HG02884 (cell line): ENCODE measurements at regions not wholly inside any gene's neighbourhood (a gene's known extent, or its start where the extent isn't known, plus 50 kb on each side); places are given as distances from the start of the nearest gene placed in this dataset.

Source experiments
- ATAC-seq: cut with Tn5 transposase; IDR thresholded peaks from one replicate; pipeline ENCODE4 v1.9.1; 2021; ENCODE audit warnings: mild to moderate bottlenecking, moderate library complexity; ENCODE audit not compliant: unreplicated experiment

- no peak for ATAC-seq
These were observed 285.0 kb upstream of the ZMIZ1 start for GRCh38 chr10:78783753-78784152.

DNA sequence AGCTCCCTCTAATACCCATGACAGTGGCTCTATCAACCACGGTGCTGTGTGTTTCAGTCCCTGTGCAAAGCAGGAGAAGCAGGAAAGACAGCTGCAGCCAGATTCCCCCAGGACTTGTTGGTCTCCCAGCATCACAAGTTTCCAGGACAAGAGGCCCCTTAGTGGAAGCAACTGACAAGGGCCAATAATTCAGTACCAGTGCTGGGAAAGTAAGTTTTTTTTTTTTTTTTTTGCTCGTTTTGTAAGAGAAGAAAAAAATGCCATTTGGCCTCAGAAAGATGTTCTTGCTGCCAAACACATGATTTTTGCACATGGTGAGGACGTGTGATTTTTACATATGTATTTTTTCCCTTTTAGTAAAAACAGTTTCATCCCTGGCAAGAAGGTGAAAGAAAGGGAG, 284.2 kb upstream of the ZMIZ1 start:
- ATAC-seq = no peak

- no peak for ATAC-seq
These were observed 283.7 kb upstream of the ZMIZ1 start for GRCh38 chr10:78785066-78785465.

DNA sequence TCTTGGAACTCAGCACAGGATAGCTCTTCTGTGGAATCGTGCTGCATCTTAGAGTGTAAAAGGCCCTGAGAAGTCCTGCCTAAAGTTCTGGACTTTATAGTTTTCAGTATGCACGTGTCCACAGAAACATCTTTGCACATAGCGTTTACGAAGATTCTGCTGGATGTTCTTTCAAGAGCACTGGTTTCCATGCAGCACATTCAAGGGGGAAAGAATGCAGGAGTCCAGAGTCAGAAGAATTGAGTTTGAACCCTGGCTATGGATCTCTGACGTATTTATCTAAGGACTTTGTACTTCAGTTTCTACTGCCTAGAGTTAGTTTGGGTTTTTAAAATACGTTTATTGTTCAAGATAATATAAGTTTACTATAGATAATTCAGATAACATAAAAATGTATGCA, 282.8 kb upstream of the ZMIZ1 start:
- ATAC-seq = no peak

DNA sequence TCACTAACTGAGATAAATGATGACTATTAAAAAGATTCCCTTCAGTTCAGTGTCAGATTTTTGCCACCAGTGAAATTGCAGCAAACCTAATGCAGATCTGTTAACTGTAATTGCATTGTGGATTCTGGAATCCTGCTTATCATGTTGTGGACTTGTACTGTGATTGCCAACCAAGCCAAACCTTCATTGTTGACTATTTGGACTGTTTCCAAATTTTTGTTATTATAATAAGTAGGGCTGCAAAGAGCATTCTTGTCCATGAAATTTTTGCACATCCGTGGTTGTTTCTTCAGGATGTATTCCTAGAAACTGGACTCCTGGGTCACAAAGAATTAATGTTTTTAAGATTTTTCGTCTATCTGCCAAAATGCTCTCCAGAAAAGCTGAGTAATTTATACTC, 281.6 kb upstream of the ZMIZ1 start:
- ATAC-seq = no peak

DNA sequence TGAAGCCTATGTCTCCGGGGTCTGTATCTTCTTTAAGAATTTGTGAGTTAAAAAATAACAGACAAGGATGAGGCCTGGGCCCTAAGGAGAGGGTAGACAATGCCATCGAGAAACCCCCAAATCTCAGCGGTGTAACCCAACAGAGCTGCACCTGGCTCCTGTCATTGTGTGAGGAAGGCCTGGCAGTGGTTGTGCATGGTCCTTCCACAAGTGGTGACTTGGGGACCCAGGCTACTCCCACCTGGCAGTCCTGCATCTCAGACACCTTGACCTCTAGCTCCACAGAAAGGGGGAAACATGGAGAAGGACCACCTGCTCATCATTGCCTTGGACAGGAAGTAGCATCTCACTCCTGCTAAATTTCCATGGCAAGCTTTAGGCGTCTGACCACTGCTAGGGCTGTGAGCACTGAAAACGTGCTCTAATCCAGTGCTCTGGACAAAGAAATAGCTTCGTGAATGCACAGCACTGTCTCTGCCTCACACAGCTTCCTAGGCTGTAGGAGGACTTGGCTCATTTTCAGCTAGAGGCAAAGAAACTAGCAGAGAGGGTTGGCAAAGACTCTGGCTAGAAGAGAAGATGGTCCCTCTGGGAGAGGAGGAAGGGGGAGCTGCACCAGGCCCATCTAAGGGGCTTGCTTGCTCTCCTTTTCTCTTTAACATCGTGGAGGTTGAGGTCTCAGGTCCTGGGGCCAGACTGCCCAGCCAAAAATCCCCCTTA, 273.9 kb upstream of the ZMIZ1 start:
- ATAC-seq = no peak

GRCh38 chr10:78798976-78799730, 269.6 kb upstream of the ZMIZ1 start:
- no peak for ATAC-seq

DNA sequence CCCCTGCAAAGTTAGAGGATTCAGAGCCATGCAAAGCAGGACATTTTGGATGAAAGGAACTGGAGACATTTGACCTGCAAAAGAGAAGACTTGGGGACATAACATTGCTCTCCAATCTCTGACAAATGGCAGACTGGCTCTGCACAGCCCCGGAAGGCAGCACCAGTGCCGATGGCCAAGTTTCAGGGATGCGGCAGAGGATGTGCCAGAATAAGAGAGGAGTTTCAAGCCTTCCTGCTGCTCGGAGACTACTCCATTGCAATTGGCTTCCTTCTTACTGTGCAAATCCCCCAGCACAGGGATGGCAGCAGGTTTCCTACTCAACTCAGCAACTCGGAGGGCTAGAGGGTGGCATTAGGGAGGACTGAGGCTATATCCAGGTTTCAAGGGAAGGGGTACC, 268.8 kb upstream of the ZMIZ1 start:
- no peak for ATAC-seq

- ATAC-seq = no peak
These were observed 268.0 kb upstream of the ZMIZ1 start for GRCh38 chr10:78800535-78801320.

DNA sequence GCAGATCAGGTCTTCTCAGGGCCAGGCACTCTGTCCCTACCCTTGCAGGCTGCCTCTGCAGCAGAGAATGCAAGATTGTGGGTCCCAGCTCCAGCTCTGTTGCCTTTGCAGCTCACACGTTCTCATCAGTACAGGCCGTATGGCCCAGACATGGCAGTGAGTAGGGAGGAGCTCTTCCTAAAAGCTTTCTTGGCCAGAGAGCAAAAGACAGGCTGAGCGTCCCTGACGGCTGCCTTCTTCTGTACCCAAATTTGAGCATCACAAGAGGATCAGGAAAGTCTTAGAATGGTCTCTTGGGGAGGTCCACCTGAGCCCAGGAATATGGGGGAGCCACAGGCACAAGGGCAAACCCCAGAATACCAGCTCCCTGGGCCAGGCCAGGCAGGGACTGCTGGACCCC, 266.3 kb upstream of the ZMIZ1 start:
- ATAC-seq = no peak

GRCh38 chr10:78802866-78803265, 265.9 kb upstream of the ZMIZ1 start:
- no peak for ATAC-seq

- no peak for ATAC-seq
These were observed 265.1 kb upstream of the ZMIZ1 start for GRCh38 chr10:78803710-78804109.

- no peak for ATAC-seq
These were observed 264.2 kb upstream of the ZMIZ1 start for GRCh38 chr10:78804411-78805032.

DNA sequence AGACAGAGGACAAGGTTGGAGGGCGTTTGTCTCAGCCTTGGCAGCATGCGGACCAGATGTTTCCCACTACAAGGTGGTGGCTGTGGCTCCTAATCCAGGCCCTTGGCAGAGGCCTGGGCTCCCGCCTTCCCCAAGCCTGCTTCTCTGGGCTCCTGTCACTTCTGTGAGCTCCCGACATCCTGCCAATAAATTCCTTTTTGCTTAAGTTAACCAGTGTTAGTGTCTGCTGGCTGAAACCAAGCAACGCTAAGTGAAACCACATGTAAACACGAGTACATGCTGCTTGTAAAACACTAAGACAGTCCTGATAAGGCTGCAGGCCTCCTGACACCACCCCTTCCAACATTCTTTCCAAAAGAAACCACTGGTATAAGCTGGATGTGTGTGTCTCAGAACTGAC, 263.6 kb upstream of the ZMIZ1 start:
- ATAC-seq = no peak

DNA sequence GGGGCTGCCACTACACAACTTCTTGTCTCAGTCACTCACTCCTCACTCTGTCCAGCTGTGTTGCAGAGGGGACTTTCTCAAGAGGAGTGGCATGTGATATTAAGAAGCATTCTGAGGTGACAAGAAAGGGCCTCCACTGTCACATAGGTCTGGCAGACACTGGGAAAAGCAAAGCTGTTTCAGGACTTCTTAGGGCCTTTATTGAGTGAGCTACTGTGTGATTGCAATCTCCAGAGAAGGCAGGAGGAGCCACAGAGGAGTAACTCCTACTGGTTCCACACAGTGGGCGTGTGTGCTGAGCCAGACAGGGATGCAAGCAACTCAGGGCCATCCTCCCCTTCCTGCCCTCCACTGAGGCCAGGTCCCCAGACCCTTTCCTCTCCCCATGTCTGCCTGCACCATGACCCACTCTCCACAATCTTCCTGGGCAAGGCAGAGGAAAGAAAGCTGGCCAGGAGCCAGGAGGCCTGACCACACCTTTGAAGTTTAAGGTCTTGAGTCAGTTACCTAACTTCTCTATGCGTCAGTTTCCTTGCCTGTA, 262.0 kb upstream of the ZMIZ1 start:
- no peak for ATAC-seq

DNA sequence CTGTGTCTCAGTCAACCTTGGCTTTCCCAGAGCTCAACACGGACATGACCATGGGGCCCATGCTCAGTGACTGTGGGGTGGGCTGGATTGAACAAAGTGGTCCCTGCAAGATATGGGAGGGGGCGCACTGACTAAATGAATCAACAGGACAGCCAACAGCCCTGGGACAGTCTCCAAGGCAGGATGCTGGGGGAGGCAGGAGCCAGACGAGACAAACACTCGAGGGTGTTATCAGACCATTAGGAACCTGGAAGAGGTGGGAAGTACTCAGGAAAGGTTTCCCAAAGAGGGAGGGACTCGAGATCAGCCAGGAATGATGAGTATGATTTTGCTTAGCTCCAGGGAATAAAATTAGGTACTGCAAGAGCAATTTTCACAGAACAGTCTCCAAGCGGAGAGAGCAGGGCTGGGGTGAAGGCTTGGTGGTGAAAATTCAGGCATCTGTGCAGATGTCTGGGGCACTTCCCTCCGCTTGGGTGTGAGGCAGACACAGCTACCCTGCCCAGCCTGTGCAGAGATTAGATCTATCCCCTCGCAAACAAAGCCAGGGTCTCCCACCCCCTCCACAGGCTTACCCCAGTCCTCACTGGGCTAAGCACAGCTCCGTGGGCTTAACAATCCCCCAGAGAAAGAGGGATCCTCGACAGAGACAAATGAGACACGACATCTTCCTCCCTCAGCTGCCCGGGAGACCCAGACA, 261.1 kb upstream of the ZMIZ1 start:
- no peak for ATAC-seq

- ATAC-seq = no peak
These were observed 260.5 kb upstream of the ZMIZ1 start for GRCh38 chr10:78808286-78808685.

- ATAC-seq = no peak
These were observed 259.9 kb upstream of the ZMIZ1 start for GRCh38 chr10:78808736-78809367.

DNA sequence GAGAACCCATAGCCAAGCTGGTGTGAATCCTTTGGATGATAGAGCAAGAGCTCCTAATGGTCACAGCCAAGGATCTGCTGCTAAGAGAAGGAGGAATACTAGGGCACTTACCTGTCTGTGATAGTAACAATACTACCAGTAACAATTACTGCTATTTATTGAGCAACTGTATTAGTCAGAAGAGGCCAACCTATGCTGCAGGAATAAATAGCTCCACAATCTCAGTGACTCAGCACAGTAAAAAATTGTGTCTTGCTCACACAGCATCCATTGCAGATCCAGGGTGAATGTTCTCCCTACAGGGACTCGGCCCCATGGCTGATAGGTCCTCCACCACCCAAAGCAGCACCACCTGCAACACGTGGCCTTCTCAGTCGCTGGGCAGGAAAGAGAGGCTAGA, 257.6 kb upstream of the ZMIZ1 start:
- no peak for ATAC-seq
